GM12892 (cell line): ENCODE measurements at regions not wholly inside any gene's neighbourhood (a gene's known extent, or its start where the extent isn't known, plus 50 kb on each side); places are given as distances from the start of the nearest gene placed in this dataset.

Experiments used
- DNase-seq: peaks from one replicate; pipeline ENCODE4 v3.0.0; 2011; ENCODE audit not compliant: insufficient read length
- FAIRE-seq: peaks from 2 replicates; lab custom pipeline; 2011; peaks lifted over from hg19 to GRCh38; lab: Jason Lieb, UNC
- POLR2A ChIP-seq: IDR thresholded peaks from 2 replicates; pipeline ENCODE4 v1.6.1; 2011; ENCODE audit warnings: low read depth, low read length, control low read depth
- POLR2AphosphoS5 ChIP-seq: IDR thresholded peaks from 2 replicates; pipeline ENCODE4 v1.6.1; 2011; ENCODE audit warnings: low read depth, low read length, control low read depth
- TAF1 ChIP-seq: IDR thresholded peaks from 2 replicates; pipeline ENCODE4 v1.6.1; 2011; ENCODE audit warnings: low read depth, mild to moderate bottlenecking, control low read depth, low read length, borderline replicate concordance

GRCh38 chr15:95365511-95366107 lies 964.9 kb upstream of the NR2F2 start:
- DNase-seq (no peak), FAIRE-seq (no peak)
- no peak for TF ChIP-seq POLR2A
- no peak for TF ChIP-seq POLR2AphosphoS5
- TF ChIP-seq TAF1: no peak

GRCh38 chr15:95368191-95368590 lies 962.3 kb upstream of the NR2F2 start:
- DNase-seq: no peak
- FAIRE-seq: no peak
- TF ChIP-seq TAF1: no peak
- TF ChIP-seq POLR2A: no peak
- TF ChIP-seq POLR2AphosphoS5: no peak

GRCh38 chr15:95368755-95369601 lies 961.5 kb upstream of the NR2F2 start:
- TF ChIP-seq POLR2AphosphoS5 (no peak), TAF1 (no peak), POLR2A (no peak)
- FAIRE-seq: no peak
- DNase-seq: no peak

GRCh38 chr15:95370291-95370690 lies 960.2 kb upstream of the NR2F2 start:
- FAIRE-seq (no peak), DNase-seq (no peak)
- no peak for TF ChIP-seq TAF1
- TF ChIP-seq POLR2A: no peak
- no peak for TF ChIP-seq POLR2AphosphoS5

- FAIRE-seq (no peak), DNase-seq (no peak)
- TF ChIP-seq TAF1 (no peak), POLR2A (no peak), POLR2AphosphoS5 (no peak)
These were observed 958.8 kb upstream of the NR2F2 start for GRCh38 chr15:95371664-95372063.

- FAIRE-seq (no peak), DNase-seq (no peak)
- TF ChIP-seq POLR2AphosphoS5 (no peak), POLR2A (no peak), TAF1 (no peak)
These were observed 955.2 kb upstream of the NR2F2 start for GRCh38 chr15:95375281-95375680.

- DNase-seq: no peak
- FAIRE-seq: no peak
- TF ChIP-seq POLR2A (no peak), TAF1 (no peak), POLR2AphosphoS5 (no peak)
These were observed 953.1 kb upstream of the NR2F2 start for GRCh38 chr15:95377258-95377852.

GRCh38 chr15:95394186-95395067 lies 936.1 kb upstream of the NR2F2 start:
- DNase-seq (no peak), FAIRE-seq (no peak)
- TF ChIP-seq POLR2AphosphoS5 (no peak), POLR2A (no peak), TAF1 (no peak)

GRCh38 chr15:95400428-95400827 lies 930.1 kb upstream of the NR2F2 start:
- TF ChIP-seq TAF1: no peak
- TF ChIP-seq POLR2A: no peak
- no peak for TF ChIP-seq POLR2AphosphoS5
- no peak for FAIRE-seq

GRCh38 chr15:95401587-95401986 lies 928.9 kb upstream of the NR2F2 start:
- TF ChIP-seq TAF1: no peak
- no peak for TF ChIP-seq POLR2AphosphoS5
- TF ChIP-seq POLR2A: no peak
- DNase-seq: no peak
- no peak for FAIRE-seq

More at GRCh38 chr15:95400428-95400827, 930.1 kb upstream of the NR2F2 start:
- no peak for DNase-seq

GRCh38 chr15:95405447-95405846 lies 925.1 kb upstream of the NR2F2 start:
- no peak for TF ChIP-seq POLR2AphosphoS5
- DNase-seq (no peak), FAIRE-seq (no peak)

GRCh38 chr15:95407534-95407933 lies 923.0 kb upstream of the NR2F2 start:
- TF ChIP-seq POLR2A (no peak), TAF1 (no peak), POLR2AphosphoS5 (no peak)
- FAIRE-seq: no peak

More at GRCh38 chr15:95407534-95407933, 923.0 kb upstream of the NR2F2 start:
- no peak for DNase-seq
